ENCODE measurements at regions not wholly inside any gene's neighbourhood (a gene's known extent, or its start where the extent isn't known, plus 50 kb on each side); places are given as distances from the start of the nearest gene placed in this dataset.

DNA sequence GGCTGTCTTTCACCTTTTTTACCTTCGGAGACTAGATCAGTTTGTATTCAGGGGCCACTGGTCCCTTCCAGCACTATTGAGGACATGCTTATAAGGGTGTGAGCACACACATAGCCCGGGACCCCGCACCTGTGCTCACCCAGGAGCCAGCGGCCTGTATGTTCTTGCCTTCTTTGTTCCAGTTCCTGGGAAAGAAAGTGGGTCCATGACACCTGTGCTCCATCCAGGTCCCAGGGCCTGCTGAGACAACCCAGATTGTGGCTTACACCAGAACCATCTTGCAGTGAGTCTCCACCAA is 207.8 kb downstream of the TOMM20 start:
- H3K27ac ChIP-seq (ENCODE audit: insufficient read depth in 1 of 2, low read depth in 1 of 2, low read length in 2 of 2, poor library complexity in 1 of 2, severe bottlenecking in 2 of 2), result no peak overlapping the region
- 72% methylated on average over 4 of the region's 4 CpGs for WGBS (ENCODE audit: insufficient coverage)
- DNase-seq, result no peak
- H3K4me1 ChIP-seq (ENCODE audit: control extremely low read depth in 1 of 4, control insufficient read depth in 4 of 4, insufficient read depth in 4 of 4, low read length in 3 of 4), result peaks cover 0 to 51% (median 40%) of the 10 kb centered on the region in 4 experiments
- no peaks in the 10 kb centered on the region for H3K36me3 ChIP-seq (ENCODE audit: control insufficient read depth in 4 of 4, insufficient read depth in 4 of 4, low read length in 3 of 4)
- ChIA-PET CTCF (interaction anchor here (1.4 kb wide), 1 partner anchor 21 kb away, joined by 3 read pairs; no protein-coding TSS in a partner anchor), POLR2A (no interaction called here)
- peaks cover 0 to 5% (median 0%) of the 10 kb centered on the region in 5 experiments for H3K9me3 ChIP-seq (ENCODE audit: control extremely low read depth in 1 of 5, control insufficient read depth in 4 of 5, insufficient read depth in 2 of 5, low read depth in 1 of 5, low read length in 4 of 5)
- no peaks in the 10 kb centered on the region for H3K27me3 ChIP-seq (replicated peaks in 2 of 5; ENCODE audit: control insufficient read depth in 4 of 5, insufficient read depth in 5 of 5, low read length in 4 of 5)
- H3K4me3 ChIP-seq (ENCODE audit: control insufficient read depth in 1 of 7, extremely low read depth in 1 of 7, insufficient read depth in 4 of 7, low read depth in 2 of 7, low read length in 6 of 7), result no peak overlapping the region

DNA sequence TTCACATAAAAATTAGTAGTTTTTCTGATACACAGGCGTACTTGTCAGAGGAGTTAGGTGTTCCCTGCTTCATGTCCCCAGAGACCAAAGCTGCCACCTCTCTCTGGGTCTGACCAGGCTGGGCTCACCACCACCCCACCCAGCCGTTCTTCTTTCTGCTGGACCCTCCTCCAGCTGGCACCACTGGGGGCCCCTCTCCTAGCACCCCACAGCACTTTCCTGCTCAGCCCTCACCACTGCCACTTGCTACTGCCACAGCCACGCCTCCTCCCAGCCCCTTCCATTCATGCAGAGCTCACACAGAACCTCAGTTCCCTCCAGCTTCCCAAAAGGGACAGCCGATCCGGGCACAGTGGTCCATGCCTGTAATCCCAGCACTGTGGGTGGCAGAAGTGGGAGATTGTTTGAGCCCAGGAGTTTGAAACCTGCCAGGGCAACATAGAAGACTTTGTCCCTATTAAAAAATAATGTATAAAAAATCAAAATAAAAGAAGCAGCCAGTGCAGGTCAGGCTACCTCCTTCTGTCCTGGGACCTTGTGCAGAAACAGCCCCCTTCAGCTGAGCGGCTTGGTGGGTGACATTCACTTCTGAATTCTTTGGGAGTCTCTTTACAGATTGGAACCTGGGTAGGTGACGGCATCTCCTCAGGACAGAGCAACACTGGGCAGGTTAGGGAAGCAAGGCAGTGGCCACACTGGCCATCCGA is 208.3 kb downstream of the TOMM20 start:
- CTCF ChIA-PET, result interaction anchor here (1.2 to 1.7 kb wide), 5 partner anchors 8 to 56 kb away, joined by 3 to 6 read pairs (median 3); no protein-coding TSS in a partner anchor
- peaks cover 0 to 5% (median 0%) of the 10 kb centered on the region in 5 experiments for H3K9me3 ChIP-seq (ENCODE audit: control extremely low read depth in 1 of 5, control insufficient read depth in 4 of 5, insufficient read depth in 2 of 5, low read depth in 1 of 5, low read length in 4 of 5)
- H3K27ac ChIP-seq (ENCODE audit: insufficient read depth in 1 of 2, low read depth in 1 of 2, low read length in 2 of 2, poor library complexity in 1 of 2, severe bottlenecking in 2 of 2), result no peak overlapping the region
- H3K36me3 ChIP-seq (ENCODE audit: control insufficient read depth in 4 of 4, insufficient read depth in 4 of 4, low read length in 3 of 4), result no peaks in the 10 kb centered on the region
- 88% methylated on average over 5 of the region's 8 CpGs for WGBS (ENCODE audit: insufficient coverage)
- peaks cover 2 to 51% (median 40%) of the 10 kb centered on the region in 4 experiments for H3K4me1 ChIP-seq (ENCODE audit: control extremely low read depth in 1 of 4, control insufficient read depth in 4 of 4, insufficient read depth in 4 of 4, low read length in 3 of 4)
- H3K4me3 ChIP-seq (ENCODE audit: control insufficient read depth in 1 of 7, extremely low read depth in 1 of 7, insufficient read depth in 4 of 7, low read depth in 2 of 7, low read length in 6 of 7), result no peak overlapping the region
- DNase-seq, result no peak
- H3K27me3 ChIP-seq (replicated peaks in 2 of 5; ENCODE audit: control insufficient read depth in 4 of 5, insufficient read depth in 5 of 5, low read length in 4 of 5), result no peaks in the 10 kb centered on the region
- POLR2A ChIA-PET, result no interaction called here

DNA sequence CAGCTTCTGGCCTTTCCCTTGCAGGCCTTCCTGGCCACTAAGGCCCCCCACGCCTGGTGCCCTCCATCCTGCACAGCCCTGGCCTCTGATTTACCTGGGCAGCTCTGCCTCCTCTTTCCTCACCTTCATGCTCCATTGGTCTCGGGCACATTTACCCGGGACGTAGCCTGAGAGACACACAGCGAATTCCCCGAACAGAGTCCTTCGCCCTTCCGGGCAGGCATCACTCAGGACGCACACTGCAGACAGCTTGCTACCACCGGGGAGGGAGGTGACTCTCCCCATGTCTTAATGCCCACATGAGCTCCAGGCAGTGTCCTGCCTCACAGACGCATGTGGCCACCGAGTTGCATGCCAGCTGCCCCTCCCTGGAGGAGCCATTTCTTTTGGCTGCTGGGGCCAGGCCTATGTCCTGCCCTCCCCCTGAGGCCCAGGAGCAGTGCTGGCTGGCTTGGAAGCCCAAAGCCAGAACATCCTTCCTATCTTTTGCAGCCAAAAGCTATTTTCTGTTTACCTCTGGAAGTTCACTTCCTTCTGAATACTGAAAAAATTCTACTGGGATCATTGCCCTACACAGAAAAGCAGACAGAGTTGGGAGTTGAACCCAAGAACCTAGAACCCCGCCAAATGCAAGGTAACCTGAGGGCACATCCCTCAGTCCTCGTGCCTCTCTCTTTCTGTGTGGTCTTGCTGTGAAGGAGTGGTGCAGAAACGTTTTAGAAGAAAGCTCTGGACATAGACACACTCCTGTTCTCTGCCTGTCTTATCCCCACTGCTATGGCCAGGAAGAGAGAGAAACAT is 209.5 kb downstream of the TOMM20 start:
- POLR2A ChIA-PET, result interaction anchor here (0.6 kb wide), 1 partner anchor 10 kb away, joined by 4 read pairs; no protein-coding TSS in a partner anchor
- CTCF ChIA-PET, result interaction anchor here (1.2 to 1.7 kb wide), 7 partner anchors 9 to 57 kb away, joined by 3 to 7 read pairs (median 3); no protein-coding TSS in a partner anchor
- H3K4me1 ChIP-seq (ENCODE audit: control extremely low read depth in 1 of 4, control insufficient read depth in 4 of 4, insufficient read depth in 4 of 4, low read length in 3 of 4), result peaks cover 2 to 46% (median 39%) of the 10 kb centered on the region in 4 experiments
- H3K36me3 ChIP-seq (ENCODE audit: control insufficient read depth in 4 of 4, insufficient read depth in 4 of 4, low read length in 3 of 4), result no peaks in the 10 kb centered on the region
- DNase-seq, result no peak
- H3K27me3 ChIP-seq (replicated peaks in 2 of 5; ENCODE audit: control insufficient read depth in 4 of 5, insufficient read depth in 5 of 5, low read length in 4 of 5), result no peaks in the 10 kb centered on the region
- peaks cover 0 to 5% (median 0%) of the 10 kb centered on the region in 5 experiments for H3K9me3 ChIP-seq (ENCODE audit: control extremely low read depth in 1 of 5, control insufficient read depth in 4 of 5, insufficient read depth in 2 of 5, low read depth in 1 of 5, low read length in 4 of 5)
- 87% methylated on average over 15 of the region's 15 CpGs for WGBS (ENCODE audit: insufficient coverage)
- no peak overlapping the region for H3K27ac ChIP-seq (ENCODE audit: insufficient read depth in 1 of 2, low read depth in 1 of 2, low read length in 2 of 2, poor library complexity in 1 of 2, severe bottlenecking in 2 of 2)
- H3K4me3 ChIP-seq (ENCODE audit: control insufficient read depth in 1 of 7, extremely low read depth in 1 of 7, insufficient read depth in 4 of 7, low read depth in 2 of 7, low read length in 6 of 7), result no peak overlapping the region

DNA sequence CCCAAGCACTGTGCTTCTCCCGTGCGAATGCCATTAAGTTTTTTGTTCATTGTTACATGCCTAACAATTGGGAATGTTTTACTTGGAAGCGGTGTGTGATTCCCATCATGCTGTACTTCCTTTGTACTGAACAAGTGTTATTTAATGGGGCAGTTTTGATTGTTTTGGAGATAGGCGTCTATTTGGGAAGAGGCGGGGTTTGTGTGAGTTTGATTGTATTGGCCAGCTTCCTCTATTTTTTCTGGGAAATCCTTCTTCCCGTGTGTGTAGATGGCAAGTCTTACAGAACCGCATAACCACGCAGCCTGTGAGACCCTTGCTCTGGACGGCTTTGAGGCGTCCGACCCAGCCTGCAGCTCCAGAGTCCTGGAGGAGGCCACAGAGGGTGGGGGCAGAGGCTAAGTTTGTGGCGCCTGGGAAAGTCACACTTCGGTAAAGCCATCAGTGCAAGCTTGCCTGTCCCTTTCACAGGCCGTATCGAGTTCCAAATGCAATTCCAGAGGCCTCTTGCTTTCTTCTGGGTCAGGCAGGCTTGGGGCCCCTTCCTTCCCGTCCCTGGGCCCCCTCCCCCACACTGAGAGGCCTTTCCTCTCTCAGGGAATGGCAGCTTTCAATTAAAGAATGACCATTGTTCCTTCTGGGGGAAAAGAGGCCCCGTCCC is 210.3 kb downstream of the TOMM20 start:
- Histone ChIP-seq H3K27me3 (replicated peaks in 2 of 5; ENCODE audit: control insufficient read depth in 4 of 5, insufficient read depth in 5 of 5, low read length in 4 of 5) (no peaks in the 10 kb centered on the region), H3K9me3 (ENCODE audit: control extremely low read depth in 1 of 5, control insufficient read depth in 4 of 5, insufficient read depth in 2 of 5, low read depth in 1 of 5, low read length in 4 of 5) (peaks cover 0 to 5% (median 0%) of the 10 kb centered on the region in 5 experiments), H3K27ac (ENCODE audit: insufficient read depth in 1 of 2, low read depth in 1 of 2, low read length in 2 of 2, poor library complexity in 1 of 2, severe bottlenecking in 2 of 2) (no peak overlapping the region), H3K4me1 (ENCODE audit: control extremely low read depth in 1 of 4, control insufficient read depth in 4 of 4, insufficient read depth in 4 of 4, low read length in 3 of 4) (peaks cover 2 to 46% (median 42%) of the 10 kb centered on the region in 4 experiments), H3K4me3 (ENCODE audit: control insufficient read depth in 1 of 7, extremely low read depth in 1 of 7, insufficient read depth in 4 of 7, low read depth in 2 of 7, low read length in 6 of 7) (peak overlapping the region in 1 of 7 experiments; percentile 16), H3K36me3 (ENCODE audit: control insufficient read depth in 4 of 4, insufficient read depth in 4 of 4, low read length in 3 of 4) (no peaks in the 10 kb centered on the region)
- peak in 2 of 3 donors; percentile 49 to 60 for DNase-seq
- POLR2A ChIA-PET, result interaction anchor here (0.7 kb wide), 1 partner anchor 40 kb away, joined by 3 read pairs; no protein-coding TSS in a partner anchor
- 40% methylated on average over 8 of the region's 17 CpGs for WGBS (ENCODE audit: insufficient coverage)
- CTCF ChIA-PET, result interaction anchor here (0.9 to 1.7 kb wide), 4 partner anchors 8 to 44 kb away, joined by 3 to 7 read pairs (median 4); no protein-coding TSS in a partner anchor

DNA sequence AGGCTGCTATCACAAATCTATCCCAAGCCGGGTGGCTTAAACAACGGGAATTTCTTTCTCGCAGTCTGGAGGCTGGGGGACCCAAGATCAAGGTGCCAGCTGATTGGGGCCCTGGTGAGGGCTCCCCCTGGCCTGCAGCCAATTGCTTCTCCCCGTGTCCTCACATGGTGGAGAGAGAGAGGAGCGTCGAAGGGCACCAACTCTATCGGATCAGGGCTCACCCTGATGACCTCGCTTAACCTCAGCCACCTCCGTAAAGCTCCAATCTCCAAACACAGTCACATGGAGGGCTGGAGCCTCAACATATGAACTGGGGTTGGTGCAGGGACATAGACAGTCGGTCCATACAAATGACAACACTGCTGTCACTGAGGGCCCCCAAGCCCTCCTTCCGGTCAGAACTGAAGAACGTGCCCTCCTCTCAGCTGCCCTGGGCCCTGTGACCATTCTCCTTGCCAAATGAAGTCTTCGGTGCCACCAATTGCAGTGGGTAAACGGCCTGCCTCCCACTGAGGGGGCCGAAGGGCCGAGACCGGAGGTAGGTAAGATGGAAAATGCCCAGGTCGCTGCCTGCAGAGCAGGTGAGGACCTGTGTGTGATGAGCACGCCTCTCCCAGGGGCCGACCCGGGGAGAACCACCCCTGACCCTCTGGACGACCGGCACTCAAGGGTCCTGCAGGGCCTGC is 211.0 kb downstream of the TOMM20 start:
- no peak for DNase-seq
- CTCF ChIA-PET, result interaction anchor here (0.9 to 1.4 kb wide), 2 partner anchors 11 to 37 kb away, joined by 3 to 7 read pairs; no protein-coding TSS in a partner anchor
- POLR2A ChIA-PET, result interaction anchor here (0.7 kb wide), 1 partner anchor 39 kb away, joined by 3 read pairs; no protein-coding TSS in a partner anchor
- Histone ChIP-seq H3K4me1 (ENCODE audit: control extremely low read depth in 1 of 4, control insufficient read depth in 4 of 4, insufficient read depth in 4 of 4, low read length in 3 of 4) (peaks cover 2 to 53% (median 44%) of the 10 kb centered on the region in 4 experiments), H3K4me3 (ENCODE audit: control insufficient read depth in 1 of 7, extremely low read depth in 1 of 7, insufficient read depth in 4 of 7, low read depth in 2 of 7, low read length in 6 of 7) (peak overlapping the region in 1 of 7 experiments; percentile 16), H3K36me3 (ENCODE audit: control insufficient read depth in 4 of 4, insufficient read depth in 4 of 4, low read length in 3 of 4) (no peaks in the 10 kb centered on the region), H3K27ac (ENCODE audit: insufficient read depth in 1 of 2, low read depth in 1 of 2, low read length in 2 of 2, poor library complexity in 1 of 2, severe bottlenecking in 2 of 2) (no peak overlapping the region), H3K27me3 (replicated peaks in 2 of 5; ENCODE audit: control insufficient read depth in 4 of 5, insufficient read depth in 5 of 5, low read length in 4 of 5) (no peaks in the 10 kb centered on the region), H3K9me3 (ENCODE audit: control extremely low read depth in 1 of 5, control insufficient read depth in 4 of 5, insufficient read depth in 2 of 5, low read depth in 1 of 5, low read length in 4 of 5) (peaks cover 0 to 5% (median 0%) of the 10 kb centered on the region in 5 experiments)
- WGBS (ENCODE audit: insufficient coverage), result 98% methylated on average over 19 of the region's 23 CpGs

DNA sequence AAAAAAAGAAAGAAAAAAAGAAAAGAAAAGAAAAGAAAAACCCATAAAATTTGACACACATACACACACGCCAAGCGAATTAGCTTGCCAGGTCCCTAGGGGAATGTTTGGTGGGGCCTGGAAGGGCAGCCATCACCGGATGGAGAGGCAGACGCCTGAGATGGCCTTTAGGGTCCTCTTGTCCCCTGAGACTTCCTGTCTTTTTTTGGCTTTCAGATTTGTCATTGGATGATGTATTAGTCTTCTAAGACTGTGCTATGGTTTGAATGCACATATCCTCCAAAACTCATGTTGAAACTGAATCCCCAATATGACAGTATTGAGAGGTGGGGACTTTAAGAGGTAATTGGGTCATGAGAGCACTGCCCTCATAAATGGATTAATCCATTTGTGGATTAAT is 211.8 kb downstream of the TOMM20 start:
- Histone ChIP-seq H3K36me3 (ENCODE audit: control insufficient read depth in 4 of 4, insufficient read depth in 4 of 4, low read length in 3 of 4) (no peaks in the 10 kb centered on the region), H3K4me1 (ENCODE audit: control extremely low read depth in 1 of 4, control insufficient read depth in 4 of 4, insufficient read depth in 4 of 4, low read length in 3 of 4) (peaks cover 5 to 60% (median 52%) of the 10 kb centered on the region in 4 experiments), H3K27ac (ENCODE audit: insufficient read depth in 1 of 2, low read depth in 1 of 2, low read length in 2 of 2, poor library complexity in 1 of 2, severe bottlenecking in 2 of 2) (no peak overlapping the region), H3K27me3 (replicated peaks in 2 of 5; ENCODE audit: control insufficient read depth in 4 of 5, insufficient read depth in 5 of 5, low read length in 4 of 5) (no peaks in the 10 kb centered on the region), H3K4me3 (ENCODE audit: control insufficient read depth in 1 of 7, extremely low read depth in 1 of 7, insufficient read depth in 4 of 7, low read depth in 2 of 7, low read length in 6 of 7) (no peak overlapping the region), H3K9me3 (ENCODE audit: control extremely low read depth in 1 of 5, control insufficient read depth in 4 of 5, insufficient read depth in 2 of 5, low read depth in 1 of 5, low read length in 4 of 5) (peaks cover 0 to 5% (median 0%) of the 10 kb centered on the region in 5 experiments)
- CTCF ChIA-PET, result interaction anchor here (1.4 kb wide), 2 partner anchors 12 to 167 kb away, joined by 3 to 5 read pairs; no protein-coding TSS in a partner anchor
- POLR2A ChIA-PET, result interaction anchor here (1.3 kb wide), 1 partner anchor 167 kb away, joined by 3 read pairs; no protein-coding TSS in a partner anchor
- no CpG with 5 or more reads among the region's 4 CpGs for WGBS (ENCODE audit: insufficient coverage)
- no peak for DNase-seq
